ENCODE measurements at regions not wholly inside any gene's neighbourhood (a gene's known extent, or its start where the extent isn't known, plus 50 kb on each side); places are given as distances from the start of the nearest gene placed in this dataset.
"Not testable (repeated sequence)": the region's sequence is repeated elsewhere in the genome, so short reads cannot be mapped to it uniquely, and the experiment has no call there.

GRCh38 chr9:107817595-107818502 is 328.3 kb upstream of the KLF4 start:
- intact Hi-C loops (cut with micrococcal nuclease): not testable (repeated sequence)

- intact Hi-C loops (cut with micrococcal nuclease): no loop called here
These were observed 327.0 kb upstream of the KLF4 start for GRCh38 chr9:107816561-107817021.

- intact Hi-C loops (cut with micrococcal nuclease): no loop called here
These were observed 326.4 kb upstream of the KLF4 start for GRCh38 chr9:107815782-107816560.

- intact Hi-C loops (cut with micrococcal nuclease): no loop called here
These were observed 323.7 kb upstream of the KLF4 start for GRCh38 chr9:107813287-107813686.

- intact Hi-C loops (cut with micrococcal nuclease): no loop called here
These were observed 320.9 kb upstream of the KLF4 start for GRCh38 chr9:107810461-107810961.

GRCh38 chr9:107809871-107810460 is 320.4 kb upstream of the KLF4 start:
- intact Hi-C loops (cut with micrococcal nuclease): no loop called here

GRCh38 chr9:107807183-107807582 is 317.6 kb upstream of the KLF4 start:
- intact Hi-C loops (cut with micrococcal nuclease): no loop called here

- intact Hi-C loops (cut with micrococcal nuclease): no loop called here
These were observed 315.6 kb upstream of the KLF4 start for GRCh38 chr9:107805201-107805600.

- intact Hi-C loops (cut with micrococcal nuclease): no loop called here
These were observed 304.7 kb upstream of the KLF4 start for GRCh38 chr9:107794259-107794658.

GRCh38 chr9:107793541-107793940 is 304.0 kb upstream of the KLF4 start:
- intact Hi-C loops (cut with micrococcal nuclease): no loop called here

GRCh38 chr9:107792596-107792995 is 303.0 kb upstream of the KLF4 start:
- intact Hi-C loops (cut with micrococcal nuclease): no loop called here

- intact Hi-C loops (cut with micrococcal nuclease): no loop called here
These were observed 302.4 kb upstream of the KLF4 start for GRCh38 chr9:107792006-107792405.

GRCh38 chr9:107789001-107789700 is 299.6 kb upstream of the KLF4 start:
- intact Hi-C loops (cut with micrococcal nuclease): no loop called here

- intact Hi-C loops (cut with micrococcal nuclease): no loop called here
These were observed 297.0 kb upstream of the KLF4 start for GRCh38 chr9:107786561-107786960.

GRCh38 chr9:107784235-107784958 is 294.8 kb upstream of the KLF4 start:
- intact Hi-C loops (cut with micrococcal nuclease): no loop called here

GRCh38 chr9:107782789-107783188 is 293.2 kb upstream of the KLF4 start:
- intact Hi-C loops (cut with micrococcal nuclease): no loop called here

- intact Hi-C loops (cut with micrococcal nuclease): no loop called here
These were observed 292.8 kb upstream of the KLF4 start for GRCh38 chr9:107782381-107782780.

GRCh38 chr9:107780960-107781359 is 291.4 kb upstream of the KLF4 start:
- intact Hi-C loops (cut with micrococcal nuclease): no loop called here

- intact Hi-C loops (cut with micrococcal nuclease): no loop called here
These were observed 290.2 kb upstream of the KLF4 start for GRCh38 chr9:107779731-107780130.

GRCh38 chr9:107778661-107779060 is 289.1 kb upstream of the KLF4 start:
- intact Hi-C loops (cut with micrococcal nuclease): no loop called here

Measured in T-helper 2 cell treated with Interferon-gamma antibody and Interleukin-4, amounts not matched to agents 100 ng/mL and 5 ng/mL, for 36 hours (primary cell).